HPDE6-E6E7 (cell line): ENCODE measurements at regions not wholly inside any gene's neighbourhood (a gene's known extent, or its start where the extent isn't known, plus 50 kb on each side); places are given as distances from the start of the nearest gene placed in this dataset.
"Not testable (repeated sequence)": the region's sequence is repeated elsewhere in the genome, so short reads cannot be mapped to it uniquely, and the experiment has no call there.

Experiments
- DNase-seq: peaks from one replicate; pipeline ENCODE4 v3.0.0; 2011; ENCODE audit warnings: missing footprints; ENCODE audit errors: extremely low spot score

DNA sequence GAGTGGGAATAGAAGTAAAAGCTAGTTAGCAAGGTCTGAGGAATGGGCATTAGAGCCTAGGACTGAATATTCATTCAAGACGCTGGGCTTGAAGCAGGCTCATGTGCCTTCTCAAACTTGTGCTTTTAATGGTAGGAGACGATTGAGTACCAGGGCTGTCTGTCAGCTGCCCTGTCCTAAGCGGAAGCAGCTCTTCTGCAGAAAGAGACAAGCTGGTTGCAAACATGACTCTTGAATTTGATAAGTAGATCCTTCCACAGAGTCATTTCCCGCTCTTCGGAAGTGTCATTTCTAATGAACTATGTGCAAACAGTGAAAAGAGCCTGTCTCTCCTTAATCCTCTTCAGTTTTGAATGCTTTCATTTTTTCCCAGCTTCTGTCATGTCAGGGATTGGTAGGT is 176.4 kb downstream of the TFAP2B start:
- DNase-seq, result no peak

DNA sequence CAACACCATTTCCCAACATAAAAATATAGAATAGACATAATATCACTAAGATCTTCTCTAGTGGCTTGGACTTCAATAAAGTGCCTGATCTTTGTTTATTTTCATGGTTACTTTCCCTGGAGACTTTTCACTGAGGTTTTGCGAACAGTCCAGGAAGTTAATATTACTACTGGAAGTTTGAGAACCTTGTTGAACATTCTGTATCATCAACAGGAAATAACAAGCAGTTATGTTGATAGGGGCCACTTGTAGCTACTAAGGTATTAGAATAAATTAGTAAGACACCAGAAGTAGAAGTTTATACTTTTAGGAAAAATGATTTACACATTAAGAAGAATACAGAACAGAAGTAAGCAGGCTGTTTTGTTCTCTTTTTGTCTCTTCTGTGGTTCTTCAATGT is 180.2 kb downstream of the TFAP2B start:
- no peak for DNase-seq

DNA sequence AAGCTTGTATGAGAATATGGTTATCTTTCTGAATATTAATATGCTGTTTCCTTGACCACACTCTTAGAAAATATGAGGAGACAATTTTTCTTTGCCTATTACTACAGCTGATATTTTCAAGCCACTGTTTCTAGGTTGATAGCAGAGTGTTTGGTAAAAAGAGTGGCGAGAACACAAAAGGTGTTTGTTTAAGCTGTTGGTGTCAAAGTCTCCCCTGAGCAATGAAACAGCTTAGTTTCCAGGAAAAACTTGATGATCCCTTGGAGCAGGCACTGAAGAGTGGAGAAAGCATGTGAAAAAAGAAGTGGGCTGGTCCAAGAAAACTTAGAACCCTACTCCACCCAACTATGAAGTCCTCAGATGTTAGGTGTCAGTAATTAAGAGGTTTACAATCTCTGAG is 182.7 kb downstream of the TFAP2B start:
- no peak for DNase-seq

DNA sequence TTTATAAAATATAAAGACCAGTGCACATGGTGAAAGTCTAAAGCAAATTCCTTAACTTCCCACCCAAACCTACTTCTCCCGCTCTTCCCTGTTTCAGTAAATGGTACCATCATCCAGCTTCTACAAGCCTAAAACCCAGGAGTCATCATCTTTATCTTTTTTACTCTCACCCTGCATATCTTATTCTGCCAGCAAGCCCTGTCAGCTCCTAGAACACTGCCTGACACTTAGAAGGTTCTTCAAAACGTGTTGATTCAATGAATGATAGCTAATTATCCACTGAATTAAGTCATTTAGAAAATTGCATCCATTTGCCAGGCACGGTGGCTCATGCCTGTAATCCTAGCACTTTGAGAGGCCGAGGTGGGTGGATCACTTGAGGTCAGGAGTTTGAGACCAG is 185.7 kb downstream of the TFAP2B start:
- no peak for DNase-seq

- no peak for DNase-seq
These were observed 187.1 kb downstream of the TFAP2B start for GRCh38 chr6:51005779-51006178.

DNA sequence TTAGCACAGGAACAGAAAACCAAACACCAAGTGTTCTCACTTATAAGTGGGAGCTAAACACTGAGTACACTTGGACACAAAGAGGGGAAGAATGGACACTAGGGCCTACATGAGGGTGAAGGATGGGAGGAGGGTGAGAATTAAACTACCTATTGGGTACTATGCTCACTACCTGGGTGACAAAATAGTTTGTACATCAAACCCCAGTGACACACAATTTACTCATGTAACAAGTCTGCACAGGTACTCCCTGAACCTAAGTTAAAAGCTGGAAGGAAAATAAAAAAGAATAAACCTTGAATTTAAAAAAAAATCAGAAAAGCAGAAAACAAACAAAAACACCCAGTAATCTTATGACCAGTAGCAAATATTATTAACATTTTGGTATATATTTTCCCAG is 188.6 kb downstream of the TFAP2B start:
- no peak for DNase-seq

GRCh38 chr6:51008693-51009092 is 190.0 kb downstream of the TFAP2B start:
- not testable (repeated sequence) for DNase-seq

- no peak for DNase-seq
These were observed 194.7 kb downstream of the TFAP2B start for GRCh38 chr6:51013376-51013775.

DNA sequence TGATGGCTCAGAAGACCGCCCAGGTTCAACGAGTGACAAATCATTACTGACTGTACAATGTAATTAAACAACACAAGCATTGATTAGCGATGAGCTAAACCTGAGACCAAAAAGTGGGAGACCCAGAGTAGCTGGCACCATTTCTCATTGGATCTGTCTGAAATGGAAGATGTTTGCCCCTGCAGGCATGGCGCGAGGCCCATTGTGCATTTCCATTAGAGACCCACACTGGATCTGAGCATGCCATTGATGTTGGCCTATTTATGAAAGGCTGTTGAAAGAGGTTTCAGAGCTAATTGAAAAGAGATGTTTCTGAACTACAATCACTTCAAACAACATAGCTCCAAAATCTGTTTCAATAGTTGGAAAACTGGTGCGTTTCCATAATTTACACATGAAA is 196.7 kb downstream of the TFAP2B start:
- DNase-seq, result no peak

DNA sequence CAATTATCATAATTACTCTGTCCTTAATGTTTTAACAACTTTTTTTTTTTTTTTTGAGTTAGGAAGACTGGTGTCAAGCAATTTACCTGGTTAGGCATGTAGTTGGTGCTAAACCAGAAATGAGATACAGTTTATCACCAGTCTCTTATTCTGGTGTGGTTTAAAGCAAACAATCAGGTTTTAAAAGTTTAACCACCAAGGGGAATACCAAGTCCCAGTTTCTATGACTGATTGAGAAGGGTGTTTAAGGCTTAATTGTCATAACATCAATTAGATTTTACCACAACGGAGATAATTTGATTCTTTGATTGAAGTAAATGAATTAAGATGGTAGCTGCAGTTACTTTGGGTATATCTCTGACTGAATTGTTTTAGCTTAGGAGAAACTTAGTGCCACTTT is 197.8 kb downstream of the TFAP2B start:
- DNase-seq, result no peak

- DNase-seq, result no peak
These were observed 201.1 kb downstream of the TFAP2B start for GRCh38 chr6:51019806-51020205.

DNA sequence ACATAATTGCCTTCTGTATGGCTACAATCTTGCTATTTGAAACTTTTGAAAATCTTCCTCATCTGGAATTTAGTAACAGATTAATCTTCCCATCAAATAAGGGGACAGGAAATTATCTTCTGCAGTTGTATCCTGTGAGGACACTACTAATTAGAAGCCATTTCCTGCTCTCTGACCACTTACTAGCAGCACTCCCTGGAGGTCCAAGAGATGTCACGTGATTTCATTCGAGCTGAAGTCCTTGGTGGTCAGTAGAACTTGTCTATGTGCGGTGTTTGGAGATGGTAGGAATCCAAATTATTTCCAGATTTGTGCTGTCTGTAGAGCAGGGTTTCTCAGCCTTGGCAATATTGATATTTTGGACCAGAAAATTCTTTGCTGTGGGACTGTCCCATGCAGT is 202.5 kb downstream of the TFAP2B start:
- DNase-seq, result no peak

GRCh38 chr6:51024126-51024525 is 205.5 kb downstream of the TFAP2B start:
- DNase-seq, result no peak

DNA sequence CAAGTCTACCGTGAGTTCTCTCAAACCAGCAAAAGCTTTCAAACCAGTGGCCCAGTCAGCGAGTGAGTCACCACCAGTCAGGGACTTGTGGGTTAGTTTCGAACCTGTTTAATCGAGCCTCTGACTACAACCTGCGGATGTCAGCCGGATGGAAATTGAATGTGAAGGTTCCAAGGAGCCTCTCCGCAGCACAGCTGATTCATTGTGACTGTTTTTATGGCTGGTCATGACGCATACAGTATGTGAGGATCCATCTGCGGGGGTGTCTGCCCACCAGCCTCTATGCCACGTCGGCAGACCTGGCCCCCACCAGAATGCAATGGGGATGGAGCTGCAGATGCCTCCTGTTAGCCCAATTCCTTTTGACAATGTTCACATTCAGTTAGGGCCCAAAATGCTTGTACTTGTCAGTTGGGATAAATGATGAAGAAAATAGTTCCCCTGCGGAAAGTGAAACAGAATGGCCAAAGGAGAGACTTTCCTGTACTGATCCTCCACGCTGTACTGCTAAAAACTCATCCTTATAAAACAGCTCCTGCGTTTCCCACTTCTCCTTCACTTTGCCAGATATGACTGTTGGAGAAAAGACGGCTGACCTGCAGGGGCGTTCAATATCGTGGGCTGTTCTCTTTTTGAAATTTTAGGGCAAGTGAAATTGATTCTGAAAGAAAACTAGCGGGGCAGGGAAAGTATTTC is 206.6 kb downstream of the TFAP2B start:
- DNase-seq, result peak; percentile 26

DNA sequence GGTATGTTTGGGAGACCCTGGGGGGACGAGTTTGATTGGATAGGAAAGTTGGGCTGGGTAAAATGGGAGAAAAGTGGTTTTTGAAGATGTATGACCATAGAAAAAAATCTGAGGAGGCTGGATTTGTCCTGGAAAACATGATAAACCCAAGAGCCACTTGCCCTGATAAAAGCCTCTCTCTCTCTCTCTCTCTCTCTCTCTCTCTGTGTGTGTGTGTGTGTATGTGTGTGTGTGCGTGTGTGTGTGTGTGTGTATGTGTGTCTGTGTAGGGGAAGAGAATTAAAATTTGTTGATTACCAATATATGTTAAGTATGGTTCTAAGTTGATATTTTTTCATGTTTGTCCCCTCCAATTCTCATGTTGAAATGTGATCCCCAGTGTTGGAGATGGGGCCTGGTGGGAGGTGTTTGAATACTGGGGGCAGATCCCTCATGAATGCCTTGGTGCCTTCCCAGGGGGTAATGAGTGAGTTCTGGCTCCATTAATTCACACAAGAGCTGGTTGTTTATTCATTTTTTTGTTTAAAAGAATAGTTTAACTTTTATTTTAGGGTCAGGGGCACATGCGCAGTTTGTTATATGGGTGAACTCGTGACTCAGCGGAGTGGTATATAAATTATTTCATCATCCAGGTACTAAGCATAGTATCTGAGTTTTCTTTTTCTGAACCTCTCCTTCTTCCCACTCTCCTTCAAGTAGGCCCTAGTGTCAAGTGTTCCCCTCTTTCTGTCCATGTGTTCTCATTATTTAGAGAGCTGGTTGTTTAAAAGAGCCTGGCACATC is 208.8 kb downstream of the TFAP2B start:
- no peak for DNase-seq

- no peak for DNase-seq
These were observed 209.6 kb downstream of the TFAP2B start for GRCh38 chr6:51028276-51028675.

GRCh38 chr6:51029561-51029960 is 210.9 kb downstream of the TFAP2B start:
- no peak for DNase-seq

DNA sequence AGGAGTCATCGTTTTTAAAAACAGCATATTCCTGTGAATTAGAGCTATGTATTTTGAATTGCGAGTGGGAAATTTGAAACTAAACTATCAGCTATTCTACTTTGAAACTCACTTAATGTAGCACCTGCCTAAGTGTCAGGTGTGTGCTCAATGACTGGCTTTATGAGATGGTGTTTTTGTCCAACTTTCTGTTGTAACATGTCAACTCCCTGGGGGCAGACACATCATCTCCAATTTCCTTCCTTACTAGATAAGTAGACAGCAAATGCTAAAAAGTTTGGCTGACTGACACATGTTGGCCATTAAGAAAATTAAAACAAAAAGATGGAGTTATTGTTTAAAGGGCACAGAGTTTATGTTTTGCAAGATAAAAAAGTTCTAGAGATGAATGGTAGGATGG is 226.9 kb downstream of the TFAP2B start:
- DNase-seq, result peak; percentile 23

GRCh38 chr6:51049288-51049982 is 230.8 kb downstream of the TFAP2B start:
- no peak for DNase-seq

GRCh38 chr6:51049983-51050877 is 231.6 kb downstream of the TFAP2B start:
- no peak for DNase-seq

- not testable (repeated sequence) for DNase-seq
These were observed 234.0 kb downstream of the TFAP2B start for GRCh38 chr6:51052716-51053115.

- DNase-seq, result not testable (repeated sequence)
These were observed 236.6 kb downstream of the TFAP2B start for GRCh38 chr6:51055316-51055715.
